ENCODE measurements at regions not wholly inside any gene's neighbourhood (a gene's known extent, or its start where the extent isn't known, plus 50 kb on each side); places are given as distances from the start of the nearest gene placed in this dataset.

- DNase-seq (no peak), ATAC-seq (ENCODE audit: insufficient read depth, low FRiP score) (no peak)
- peaks cover 0 to 1% (median 0%) of the 10 kb centered on the region in 5 donors for H3K4me1 ChIP-seq (ENCODE audit: control insufficient read depth in 5 of 5, insufficient read depth in 5 of 5, low read length in 5 of 5)
- TF ChIP-seq CTCF (IDR thresholded peaks at IDR 0.05; ENCODE audit: control extremely low read depth, extremely low read depth), result no peak
- 75 to 82% methylated on average over 5 of the region's 5 CpGs for WGBS, 2 donors
- no peaks in the 10 kb centered on the region for H3K9me3 ChIP-seq (ENCODE audit: control insufficient read depth in 4 of 4, insufficient read depth in 3 of 4, low read length in 3 of 4)
- no peak overlapping the region for H3K4me3 ChIP-seq
- H3K27ac ChIP-seq (ENCODE audit: low read depth in 1 of 2, low read length in 1 of 2), result no peak overlapping the region
- H3K36me3 ChIP-seq (ENCODE audit: control insufficient read depth in 4 of 4, insufficient read depth in 4 of 4, low read length in 4 of 4), result no peaks in the 10 kb centered on the region
- H3K9ac ChIP-seq (ENCODE audit: insufficient read depth in 1 of 2, low read length in 2 of 2), result no peak overlapping the region
- no peaks in the 10 kb centered on the region for H3K27me3 ChIP-seq (ENCODE audit: control insufficient read depth in 3 of 3, insufficient read depth in 3 of 3, low read length in 2 of 3)
Measured at GRCh38 chr3:72048873-72049272, 263.9 kb upstream of the PROK2 start.

- H3K4me3 ChIP-seq, result no peak overlapping the region
- TF ChIP-seq CTCF (IDR thresholded peaks at IDR 0.05; ENCODE audit: control extremely low read depth, extremely low read depth), result no peak
- ATAC-seq (ENCODE audit: insufficient read depth, low FRiP score) (no peak), DNase-seq (peak in 1 of 3 donors; percentile 29)
- H3K9me3 ChIP-seq (ENCODE audit: control insufficient read depth in 4 of 4, insufficient read depth in 3 of 4, low read length in 3 of 4), result no peaks in the 10 kb centered on the region
- no peak overlapping the region for H3K9ac ChIP-seq (ENCODE audit: insufficient read depth in 1 of 2, low read length in 2 of 2)
- WGBS, 2 donors, result 85 to 91% methylated on average over 16 of the region's 16 CpGs
- H3K27ac ChIP-seq (ENCODE audit: low read depth in 1 of 2, low read length in 1 of 2), result no peak overlapping the region
- no peaks in the 10 kb centered on the region for H3K36me3 ChIP-seq (ENCODE audit: control insufficient read depth in 4 of 4, insufficient read depth in 4 of 4, low read length in 4 of 4)
- H3K4me1 ChIP-seq (ENCODE audit: control insufficient read depth in 5 of 5, insufficient read depth in 5 of 5, low read length in 5 of 5), result peaks cover 0 to 1% (median 0%) of the 10 kb centered on the region in 5 donors
- no peaks in the 10 kb centered on the region for H3K27me3 ChIP-seq (ENCODE audit: control insufficient read depth in 3 of 3, insufficient read depth in 3 of 3, low read length in 2 of 3)
Measured at GRCh38 chr3:72047221-72047871, 262.4 kb upstream of the PROK2 start.

- peaks cover 0 to 1% (median 0%) of the 10 kb centered on the region in 5 donors for H3K4me1 ChIP-seq (ENCODE audit: control insufficient read depth in 5 of 5, insufficient read depth in 5 of 5, low read length in 5 of 5)
- no peak for ATAC-seq (ENCODE audit: insufficient read depth, low FRiP score)
- H3K27me3 ChIP-seq (ENCODE audit: control insufficient read depth in 3 of 3, insufficient read depth in 3 of 3, low read length in 2 of 3), result peaks cover 0 to 2% (median 0%) of the 10 kb centered on the region in 3 donors
- 70 to 73% methylated on average over 7 of the region's 7 CpGs for WGBS, 2 donors
- DNase-seq, result no peak
- TF ChIP-seq CTCF (IDR thresholded peaks at IDR 0.05; ENCODE audit: control extremely low read depth, extremely low read depth), result no peak
- H3K36me3 ChIP-seq (ENCODE audit: control insufficient read depth in 4 of 4, insufficient read depth in 4 of 4, low read length in 4 of 4), result no peaks in the 10 kb centered on the region
- no peak overlapping the region for H3K9ac ChIP-seq (ENCODE audit: insufficient read depth in 1 of 2, low read length in 2 of 2)
- H3K9me3 ChIP-seq (ENCODE audit: control insufficient read depth in 4 of 4, insufficient read depth in 3 of 4, low read length in 3 of 4), result no peaks in the 10 kb centered on the region
- no peak overlapping the region for H3K4me3 ChIP-seq
- no peak overlapping the region for H3K27ac ChIP-seq (ENCODE audit: low read depth in 1 of 2, low read length in 1 of 2)
Measured at GRCh38 chr3:72044231-72044855, 259.4 kb upstream of the PROK2 start.
